GM23338 (cell line): ENCODE measurements at regions not wholly inside any gene's neighbourhood (a gene's known extent, or its start where the extent isn't known, plus 50 kb on each side); places are given as distances from the start of the nearest gene placed in this dataset.

Experiments used
- CREB1 ChIP-seq: fragments of 250-450 bp; sonication (Bioruptor Pico); IDR thresholded peaks from 2 replicates; pipeline ENCODE4 v1.5.0; 2020; ENCODE audit warnings: low read depth, mild to moderate bottlenecking, moderate library complexity
- EZH2 ChIP-seq: fragments of 200-600 bp; sonication (generic); IDR thresholded peaks from one replicate; pipeline ENCODE4 v1.8.0; 2017; ENCODE audit warnings: antibody characterized with exemption, mild to moderate bottlenecking, low read depth; ENCODE audit not compliant: unreplicated experiment
- EZH2phosphoT487 ChIP-seq: fragments of 200-600 bp; sonication (generic); IDR thresholded peaks from one replicate; pipeline ENCODE4 v1.8.1; 2018; ENCODE audit warnings: antibody characterized with exemption; ENCODE audit not compliant: unreplicated experiment
- JUNB ChIP-seq: IDR thresholded peaks from one replicate; pipeline ENCODE4 v1.6.1; 2016; ENCODE audit warnings: antibody characterized with exemption; ENCODE audit not compliant: unreplicated experiment
- NANOG ChIP-seq: IDR thresholded peaks from 2 replicates; pipeline ENCODE4 v1.6.1; 2016; ENCODE audit warnings: antibody characterized with exemption, borderline replicate concordance
- POLR2AphosphoS5 ChIP-seq: IDR thresholded peaks from 2 replicates; pipeline ENCODE4 v1.6.1; 2016; ENCODE audit warnings: antibody characterized with exemption, low read depth
- STAT1 ChIP-seq: IDR thresholded peaks from one replicate; pipeline ENCODE4 v1.6.1; 2016; ENCODE audit warnings: antibody characterized with exemption; ENCODE audit not compliant: unreplicated experiment
- ZNF114 ChIP-seq: fragments of 250-450 bp; sonication (Bioruptor Pico); IDR thresholded peaks from 2 replicates; pipeline ENCODE4 v1.5.0; 2020; ENCODE audit warnings: mild to moderate bottlenecking, moderate library complexity
- ZNF331 ChIP-seq: fragments of 250-450 bp; sonication (Bioruptor Pico); IDR thresholded peaks from 2 replicates; pipeline ENCODE4 v1.5.0; 2020; ENCODE audit warnings: low read depth, mild to moderate bottlenecking, moderate library complexity
- TF ChIP-seq, protein P1 (sequence below), 2 experiments: fragments of 200-600 bp in 1 of 2; sonication (generic) in 1 of 2; conservative IDR thresholded peaks; 2 replicates each; pipeline versions ENCODE4 v1.5.1 to v1.6.1; 2016 to 2017; ENCODE audit warnings: antibody characterized with exemption in 2 of 2, low read depth in 2 of 2, mild to moderate bottlenecking in 2 of 2, moderate library complexity in 1 of 2
- TF ChIP-seq, protein P2 (sequence below): IDR thresholded peaks from one replicate; pipeline ENCODE4 v1.6.1; 2018; ENCODE audit warnings: antibody characterized with exemption; ENCODE audit not compliant: unreplicated experiment
- TF ChIP-seq, protein P3 (sequence below): IDR thresholded peaks from 2 replicates; pipeline ENCODE4 v1.6.1; 2016; ENCODE audit warnings: antibody characterized with exemption
- TF ChIP-seq, protein P4 (sequence below): fragments of 250-450 bp; sonication (Bioruptor Pico); IDR thresholded peaks from 2 replicates; pipeline ENCODE4 v1.5.0; 2020; ENCODE audit warnings: mild to moderate bottlenecking, moderate library complexity

DNA sequence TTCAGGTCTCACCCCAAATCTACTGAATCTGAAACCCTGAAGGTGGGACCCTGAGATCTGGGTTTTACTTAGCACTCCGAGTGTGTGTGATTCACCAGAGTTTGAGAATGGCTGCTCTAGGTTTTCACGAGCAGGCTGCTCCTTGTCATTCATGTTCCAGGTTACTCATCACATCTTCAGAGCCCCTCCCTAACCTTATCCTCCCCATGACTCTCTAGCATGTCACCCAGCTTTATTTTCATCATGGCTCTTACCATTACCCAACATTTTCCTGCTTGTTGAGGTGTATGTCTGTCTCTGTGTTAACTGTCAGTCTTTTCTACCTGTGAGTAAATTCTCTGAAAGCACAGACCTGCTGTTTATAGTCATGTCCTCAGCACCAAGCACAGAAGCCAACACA lies 319.2 kb downstream of the NSG2 start:
- TF ChIP-seq STAT1 (no peak), EZH2phosphoT487 (no peak), EZH2 (no peak), POLR2AphosphoS5 (no peak), JUNB (no peak), ZNF114 (CRISPR knock-in tag) (no peak), ZNF331 (CRISPR knock-in tag) (no peak), CREB1 (no peak), NANOG (no peak)
- TF ChIP-seq, protein P1, sequence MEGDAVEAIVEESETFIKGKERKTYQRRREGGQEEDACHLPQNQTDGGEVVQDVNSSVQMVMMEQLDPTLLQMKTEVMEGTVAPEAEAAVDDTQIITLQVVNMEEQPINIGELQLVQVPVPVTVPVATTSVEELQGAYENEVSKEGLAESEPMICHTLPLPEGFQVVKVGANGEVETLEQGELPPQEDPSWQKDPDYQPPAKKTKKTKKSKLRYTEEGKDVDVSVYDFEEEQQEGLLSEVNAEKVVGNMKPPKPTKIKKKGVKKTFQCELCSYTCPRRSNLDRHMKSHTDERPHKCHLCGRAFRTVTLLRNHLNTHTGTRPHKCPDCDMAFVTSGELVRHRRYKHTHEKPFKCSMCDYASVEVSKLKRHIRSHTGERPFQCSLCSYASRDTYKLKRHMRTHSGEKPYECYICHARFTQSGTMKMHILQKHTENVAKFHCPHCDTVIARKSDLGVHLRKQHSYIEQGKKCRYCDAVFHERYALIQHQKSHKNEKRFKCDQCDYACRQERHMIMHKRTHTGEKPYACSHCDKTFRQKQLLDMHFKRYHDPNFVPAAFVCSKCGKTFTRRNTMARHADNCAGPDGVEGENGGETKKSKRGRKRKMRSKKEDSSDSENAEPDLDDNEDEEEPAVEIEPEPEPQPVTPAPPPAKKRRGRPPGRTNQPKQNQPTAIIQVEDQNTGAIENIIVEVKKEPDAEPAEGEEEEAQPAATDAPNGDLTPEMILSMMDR (conservative IDR thresholded peaks at IDR 0.05; ENCODE audit: low read depth in 2 of 2) = no peak
- TF ChIP-seq, protein P2, sequence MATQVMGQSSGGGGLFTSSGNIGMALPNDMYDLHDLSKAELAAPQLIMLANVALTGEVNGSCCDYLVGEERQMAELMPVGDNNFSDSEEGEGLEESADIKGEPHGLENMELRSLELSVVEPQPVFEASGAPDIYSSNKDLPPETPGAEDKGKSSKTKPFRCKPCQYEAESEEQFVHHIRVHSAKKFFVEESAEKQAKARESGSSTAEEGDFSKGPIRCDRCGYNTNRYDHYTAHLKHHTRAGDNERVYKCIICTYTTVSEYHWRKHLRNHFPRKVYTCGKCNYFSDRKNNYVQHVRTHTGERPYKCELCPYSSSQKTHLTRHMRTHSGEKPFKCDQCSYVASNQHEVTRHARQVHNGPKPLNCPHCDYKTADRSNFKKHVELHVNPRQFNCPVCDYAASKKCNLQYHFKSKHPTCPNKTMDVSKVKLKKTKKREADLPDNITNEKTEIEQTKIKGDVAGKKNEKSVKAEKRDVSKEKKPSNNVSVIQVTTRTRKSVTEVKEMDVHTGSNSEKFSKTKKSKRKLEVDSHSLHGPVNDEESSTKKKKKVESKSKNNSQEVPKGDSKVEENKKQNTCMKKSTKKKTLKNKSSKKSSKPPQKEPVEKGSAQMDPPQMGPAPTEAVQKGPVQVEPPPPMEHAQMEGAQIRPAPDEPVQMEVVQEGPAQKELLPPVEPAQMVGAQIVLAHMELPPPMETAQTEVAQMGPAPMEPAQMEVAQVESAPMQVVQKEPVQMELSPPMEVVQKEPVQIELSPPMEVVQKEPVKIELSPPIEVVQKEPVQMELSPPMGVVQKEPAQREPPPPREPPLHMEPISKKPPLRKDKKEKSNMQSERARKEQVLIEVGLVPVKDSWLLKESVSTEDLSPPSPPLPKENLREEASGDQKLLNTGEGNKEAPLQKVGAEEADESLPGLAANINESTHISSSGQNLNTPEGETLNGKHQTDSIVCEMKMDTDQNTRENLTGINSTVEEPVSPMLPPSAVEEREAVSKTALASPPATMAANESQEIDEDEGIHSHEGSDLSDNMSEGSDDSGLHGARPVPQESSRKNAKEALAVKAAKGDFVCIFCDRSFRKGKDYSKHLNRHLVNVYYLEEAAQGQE = no peak
- TF ChIP-seq, protein P3, sequence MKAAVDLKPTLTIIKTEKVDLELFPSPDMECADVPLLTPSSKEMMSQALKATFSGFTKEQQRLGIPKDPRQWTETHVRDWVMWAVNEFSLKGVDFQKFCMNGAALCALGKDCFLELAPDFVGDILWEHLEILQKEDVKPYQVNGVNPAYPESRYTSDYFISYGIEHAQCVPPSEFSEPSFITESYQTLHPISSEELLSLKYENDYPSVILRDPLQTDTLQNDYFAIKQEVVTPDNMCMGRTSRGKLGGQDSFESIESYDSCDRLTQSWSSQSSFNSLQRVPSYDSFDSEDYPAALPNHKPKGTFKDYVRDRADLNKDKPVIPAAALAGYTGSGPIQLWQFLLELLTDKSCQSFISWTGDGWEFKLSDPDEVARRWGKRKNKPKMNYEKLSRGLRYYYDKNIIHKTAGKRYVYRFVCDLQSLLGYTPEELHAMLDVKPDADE = no peak
- TF ChIP-seq, protein P4, sequence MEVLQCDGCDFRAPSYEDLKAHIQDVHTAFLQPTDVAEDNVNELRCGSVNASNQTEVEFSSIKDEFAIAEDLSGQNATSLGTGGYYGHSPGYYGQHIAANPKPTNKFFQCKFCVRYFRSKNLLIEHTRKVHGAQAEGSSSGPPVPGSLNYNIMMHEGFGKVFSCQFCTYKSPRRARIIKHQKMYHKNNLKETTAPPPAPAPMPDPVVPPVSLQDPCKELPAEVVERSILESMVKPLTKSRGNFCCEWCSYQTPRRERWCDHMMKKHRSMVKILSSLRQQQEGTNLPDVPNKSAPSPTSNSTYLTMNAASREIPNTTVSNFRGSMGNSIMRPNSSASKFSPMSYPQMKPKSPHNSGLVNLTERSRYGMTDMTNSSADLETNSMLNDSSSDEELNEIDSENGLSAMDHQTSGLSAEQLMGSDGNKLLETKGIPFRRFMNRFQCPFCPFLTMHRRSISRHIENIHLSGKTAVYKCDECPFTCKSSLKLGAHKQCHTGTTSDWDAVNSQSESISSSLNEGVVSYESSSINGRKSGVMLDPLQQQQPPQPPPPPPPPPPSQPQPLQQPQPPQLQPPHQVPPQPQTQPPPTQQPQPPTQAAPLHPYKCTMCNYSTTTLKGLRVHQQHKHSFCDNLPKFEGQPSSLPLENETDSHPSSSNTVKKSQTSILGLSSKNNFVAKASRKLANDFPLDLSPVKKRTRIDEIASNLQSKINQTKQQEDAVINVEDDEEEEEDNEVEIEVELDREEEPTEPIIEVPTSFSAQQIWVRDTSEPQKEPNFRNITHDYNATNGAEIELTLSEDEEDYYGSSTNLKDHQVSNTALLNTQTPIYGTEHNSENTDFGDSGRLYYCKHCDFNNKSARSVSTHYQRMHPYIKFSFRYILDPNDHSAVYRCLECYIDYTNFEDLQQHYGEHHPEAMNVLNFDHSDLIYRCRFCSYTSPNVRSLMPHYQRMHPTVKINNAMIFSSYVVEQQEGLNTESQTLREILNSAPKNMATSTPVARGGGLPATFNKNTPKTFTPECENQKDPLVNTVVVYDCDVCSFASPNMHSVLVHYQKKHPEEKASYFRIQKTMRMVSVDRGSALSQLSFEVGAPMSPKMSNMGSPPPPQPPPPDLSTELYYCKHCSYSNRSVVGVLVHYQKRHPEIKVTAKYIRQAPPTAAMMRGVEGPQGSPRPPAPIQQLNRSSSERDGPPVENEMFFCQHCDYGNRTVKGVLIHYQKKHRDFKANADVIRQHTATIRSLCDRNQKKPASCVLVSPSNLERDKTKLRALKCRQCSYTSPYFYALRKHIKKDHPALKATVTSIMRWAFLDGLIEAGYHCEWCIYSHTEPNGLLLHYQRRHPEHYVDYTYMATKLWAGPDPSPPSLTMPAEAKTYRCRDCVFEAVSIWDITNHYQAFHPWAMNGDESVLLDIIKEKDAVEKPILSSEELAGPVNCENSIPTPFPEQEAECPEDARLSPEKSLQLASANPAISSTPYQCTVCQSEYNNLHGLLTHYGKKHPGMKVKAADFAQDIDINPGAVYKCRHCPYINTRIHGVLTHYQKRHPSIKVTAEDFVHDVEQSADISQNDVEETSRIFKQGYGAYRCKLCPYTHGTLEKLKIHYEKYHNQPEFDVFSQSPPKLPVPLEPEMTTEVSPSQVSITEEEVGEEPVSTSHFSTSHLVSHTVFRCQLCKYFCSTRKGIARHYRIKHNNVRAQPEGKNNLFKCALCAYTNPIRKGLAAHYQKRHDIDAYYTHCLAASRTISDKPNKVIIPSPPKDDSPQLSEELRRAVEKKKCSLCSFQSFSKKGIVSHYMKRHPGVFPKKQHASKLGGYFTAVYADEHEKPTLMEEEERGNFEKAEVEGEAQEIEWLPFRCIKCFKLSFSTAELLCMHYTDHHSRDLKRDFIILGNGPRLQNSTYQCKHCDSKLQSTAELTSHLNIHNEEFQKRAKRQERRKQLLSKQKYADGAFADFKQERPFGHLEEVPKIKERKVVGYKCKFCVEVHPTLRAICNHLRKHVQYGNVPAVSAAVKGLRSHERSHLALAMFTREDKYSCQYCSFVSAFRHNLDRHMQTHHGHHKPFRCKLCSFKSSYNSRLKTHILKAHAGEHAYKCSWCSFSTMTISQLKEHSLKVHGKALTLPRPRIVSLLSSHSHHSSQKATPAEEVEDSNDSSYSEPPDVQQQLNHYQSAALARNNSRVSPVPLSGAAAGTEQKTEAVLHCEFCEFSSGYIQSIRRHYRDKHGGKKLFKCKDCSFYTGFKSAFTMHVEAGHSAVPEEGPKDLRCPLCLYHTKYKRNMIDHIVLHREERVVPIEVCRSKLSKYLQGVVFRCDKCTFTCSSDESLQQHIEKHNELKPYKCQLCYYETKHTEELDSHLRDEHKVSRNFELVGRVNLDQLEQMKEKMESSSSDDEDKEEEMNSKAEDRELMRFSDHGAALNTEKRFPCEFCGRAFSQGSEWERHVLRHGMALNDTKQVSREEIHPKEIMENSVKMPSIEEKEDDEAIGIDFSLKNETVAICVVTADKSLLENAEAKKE = no peak
